RWPE2 (cell line): ENCODE measurements at regions not wholly inside any gene's neighbourhood (a gene's known extent, or its start where the extent isn't known, plus 50 kb on each side); places are given as distances from the start of the nearest gene placed in this dataset.

Experiments
- ATAC-seq: fragments of 200-7000 bp; cut with Tn5 transposase; 3 replicates; pipeline ENCODE4 v1.9.1; 2021; ENCODE audit warnings: low read depth
- DNase-seq: peaks from one replicate; pipeline ENCODE4 v3.0.0-alpha.2; 2020; ENCODE audit warnings: low spot score
- H3K27ac ChIP-seq: fragments of 450-650 bp; 2 replicates; pipeline ENCODE4 v1.5.1; 2017; ENCODE audit warnings: mild to moderate bottlenecking; ENCODE audit not compliant: poor library complexity, severe bottlenecking
- H3K27me3 ChIP-seq: fragments of 250-450 bp; sonication (Bioruptor Pico); 2 replicates; pipeline ENCODE4 v1.5.1; 2021; ENCODE audit warnings: mild to moderate bottlenecking, moderate library complexity; ENCODE audit not compliant: insufficient read depth, poor library complexity, severe bottlenecking
- H3K36me3 ChIP-seq: fragments of 250-450 bp; sonication (Bioruptor Pico); 2 replicates; pipeline ENCODE4 v1.5.1; 2020; ENCODE audit warnings: low read depth, mild to moderate bottlenecking, moderate library complexity
- H3K4me1 ChIP-seq: fragments of 250-450 bp; sonication (Bioruptor Pico); 2 replicates; pipeline ENCODE4 v1.5.1; 2021; ENCODE audit warnings: mild to moderate bottlenecking, moderate library complexity; ENCODE audit not compliant: insufficient read depth, poor library complexity, severe bottlenecking
- H3K4me3 ChIP-seq: fragments of 250-450 bp; sonication (Bioruptor Pico); 2 replicates; pipeline ENCODE4 v1.5.1; 2021; ENCODE audit warnings: mild to moderate bottlenecking, moderate library complexity; ENCODE audit not compliant: severe bottlenecking
- H3K9me3 ChIP-seq: fragments of 250-450 bp; sonication (Bioruptor Pico); 2 replicates; pipeline ENCODE4 v1.5.1; 2021; ENCODE audit warnings: mild to moderate bottlenecking, moderate library complexity; ENCODE audit not compliant: severe bottlenecking
- CTCF ChIP-seq: fragments of 450-650 bp; IDR thresholded peaks from one replicate; pipeline ENCODE4 v1.5.1; 2017; ENCODE audit warnings: mild to moderate bottlenecking, moderate library complexity; ENCODE audit not compliant: poor library complexity, severe bottlenecking

- no peaks in the 10 kb centered on the region for H3K27me3 ChIP-seq
- no peak for ATAC-seq
- no peak overlapping the region for H3K27ac ChIP-seq
- H3K9me3 ChIP-seq, result no peaks in the 10 kb centered on the region
- no peak for DNase-seq
- no peak for TF ChIP-seq CTCF
- H3K36me3 ChIP-seq, result no peaks in the 10 kb centered on the region
- H3K4me1 ChIP-seq, result no peaks in the 10 kb centered on the region
- no peak overlapping the region for H3K4me3 ChIP-seq
Observed at GRCh38 chr20:22245139-22245538, 339.2 kb downstream of the FOXA2 start.

- Histone ChIP-seq H3K4me1 (no peaks in the 10 kb centered on the region), H3K4me3 (no peak overlapping the region), H3K36me3 (no peaks in the 10 kb centered on the region), H3K27ac (no peak overlapping the region), H3K27me3 (no peaks in the 10 kb centered on the region), H3K9me3 (no peaks in the 10 kb centered on the region)
- TF ChIP-seq CTCF, result no peak
- DNase-seq (no peak), ATAC-seq (no peak)
Observed at GRCh38 chr20:22243067-22243466, 341.3 kb downstream of the FOXA2 start.

GRCh38 chr20:22241609-22242008 is 342.8 kb downstream of the FOXA2 start:
- Histone ChIP-seq H3K27me3 (no peaks in the 10 kb centered on the region), H3K4me3 (no peak overlapping the region), H3K27ac (no peak overlapping the region), H3K9me3 (no peaks in the 10 kb centered on the region), H3K36me3 (no peaks in the 10 kb centered on the region), H3K4me1 (no peaks in the 10 kb centered on the region)
- ATAC-seq, result no peak
- no peak for DNase-seq
- TF ChIP-seq CTCF, result no peak

GRCh38 chr20:22232923-22233322 is 351.4 kb downstream of the FOXA2 start:
- no peaks in the 10 kb centered on the region for H3K4me1 ChIP-seq
- DNase-seq, result no peak
- peaks cover 13% of the 10 kb centered on the region for H3K27me3 ChIP-seq
- ATAC-seq, result no peak
- TF ChIP-seq CTCF, result no peak
- H3K4me3 ChIP-seq, result no peak overlapping the region
- no peak overlapping the region for H3K27ac ChIP-seq
- H3K9me3 ChIP-seq, result no peaks in the 10 kb centered on the region
- H3K36me3 ChIP-seq, result no peaks in the 10 kb centered on the region

- Histone ChIP-seq H3K4me3 (no peak overlapping the region), H3K27ac (no peak overlapping the region), H3K27me3 (peaks cover 13% of the 10 kb centered on the region), H3K9me3 (no peaks in the 10 kb centered on the region), H3K4me1 (no peaks in the 10 kb centered on the region), H3K36me3 (no peaks in the 10 kb centered on the region)
- DNase-seq, result no peak
- TF ChIP-seq CTCF, result no peak
- no peak for ATAC-seq
Observed at GRCh38 chr20:22232473-22232872, 351.9 kb downstream of the FOXA2 start.
